ENCODE measurements at regions not wholly inside any gene's neighbourhood (a gene's known extent, or its start where the extent isn't known, plus 50 kb on each side); places are given as distances from the start of the nearest gene placed in this dataset.

GRCh38 chr5:27341342-27341741, 303.0 kb upstream of the CDH9 start:
- no peak overlapping the region for H3K27ac Mint-ChIP-seq
- TF ChIP-seq ETS1 (IDR thresholded peaks at IDR 0.05) (no peak), ZNF462 (CRISPR knock-in tag; IDR thresholded peaks at IDR 0.05) (no peak), EZH2phosphoT487 (IDR thresholded peaks at IDR 0.05; ENCODE audit: unreplicated experiment) (no peak), REST (IDR thresholded peaks at IDR 0.05; ENCODE audit: unreplicated experiment) (no peak), POLR2AphosphoS5 (IDR thresholded peaks at IDR 0.05; ENCODE audit: low read depth) (no peak)
- Histone ChIP-seq H3K36me3 (ENCODE audit: insufficient read depth) (no peaks in the 10 kb centered on the region), H2AFZ (no peak overlapping the region), H4K20me1 (replicated peaks; ENCODE audit: insufficient read depth) (no peaks in the 10 kb centered on the region), H3K4me2 (no peak overlapping the region; the same call in 1 of the 2 replicates), H3K27me3 (ENCODE audit: insufficient read depth) (no peaks in the 10 kb centered on the region), H3F3A (replicated peaks; ENCODE audit: low read depth) (no peaks in the 10 kb centered on the region), H3K27ac (ENCODE audit: low read depth) (no peak overlapping the region), H3K4me3 (no peak overlapping the region), H3K79me2 (replicated peaks; ENCODE audit: insufficient read depth) (no peaks in the 10 kb centered on the region), H3K4me1 (ENCODE audit: insufficient read depth) (peaks cover 8% of the 10 kb centered on the region), H3K9me2 (ENCODE audit: insufficient read depth) (no peaks in the 10 kb centered on the region)
- no peak for ATAC-seq
- peaks cover 19% of the 10 kb centered on the region; the same call in 2 of the 3 replicates for H3K9me3 Mint-ChIP-seq
- H3K27me3 Mint-ChIP-seq (ENCODE audit: insufficient read depth, low read depth, poor library complexity): no peaks in the 10 kb centered on the region
- H3K36me3 Mint-ChIP-seq (ENCODE audit: low read depth): peaks cover 16% of the 10 kb centered on the region; the same call in 2 of the 3 replicates
- no peak overlapping the region for H3K4me3 Mint-ChIP-seq
- no peak for DNase-seq (ENCODE audit: low spot score)
- peaks cover 20% of the 10 kb centered on the region; the same call in 2 of the 3 replicates for H3K4me1 Mint-ChIP-seq

Data from GM23338 (cell line).